Dermis microvascular lymphatic vessel endothelial cell (primary cell): ENCODE measurements at regions not wholly inside any gene's neighbourhood (a gene's known extent, or its start where the extent isn't known, plus 50 kb on each side); places are given as distances from the start of the nearest gene placed in this dataset.
A peak's percentile ranks its signal among the peaks of the same experiment; 100 is the strongest.

ENCODE experiments used
- DNase-seq, 2 donors: peaks; one replicate each; pipeline versions ENCODE4 v3.0.0 to v3.0.0-alpha.2; 2010; ENCODE audit warnings: low read depth in 2 of 2

DNA sequence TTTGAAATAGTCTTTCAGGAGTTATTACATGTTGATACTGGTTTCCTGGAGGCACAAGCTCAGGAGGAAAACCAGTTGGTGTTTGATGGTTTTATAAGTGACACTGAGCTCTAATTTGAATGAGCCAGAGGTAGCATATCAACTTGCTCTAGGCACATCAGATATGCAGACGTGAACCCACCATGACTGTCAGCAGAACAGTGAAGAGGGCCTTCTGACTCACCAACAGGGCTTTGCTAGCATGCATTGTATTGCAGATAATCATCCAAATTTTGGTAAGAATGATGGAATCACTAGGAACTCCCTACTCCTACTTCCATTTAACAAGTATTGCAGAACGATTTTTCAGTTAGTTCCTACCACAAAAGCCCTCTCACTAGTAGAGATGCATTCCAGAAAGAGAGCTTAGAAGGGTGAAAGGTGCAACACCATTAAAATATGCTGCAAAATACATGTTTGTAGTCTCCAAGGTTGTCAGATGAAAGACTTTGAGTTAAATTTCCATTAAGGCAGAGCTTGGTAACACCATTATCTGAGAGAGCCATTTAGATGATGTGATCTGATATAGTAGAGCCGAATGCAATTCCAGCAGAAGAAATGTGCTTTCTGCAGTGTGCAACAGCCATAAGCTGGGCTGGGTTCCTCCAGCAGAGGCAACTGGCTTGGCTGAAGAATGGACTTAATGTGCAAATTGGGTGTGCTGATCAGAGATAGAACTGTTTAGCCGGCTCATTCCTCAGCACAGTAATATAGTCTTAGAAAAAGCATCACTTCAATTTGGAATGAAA lies 968.7 kb upstream of the ADGRB3 start:
- no peak for DNase-seq

DNA sequence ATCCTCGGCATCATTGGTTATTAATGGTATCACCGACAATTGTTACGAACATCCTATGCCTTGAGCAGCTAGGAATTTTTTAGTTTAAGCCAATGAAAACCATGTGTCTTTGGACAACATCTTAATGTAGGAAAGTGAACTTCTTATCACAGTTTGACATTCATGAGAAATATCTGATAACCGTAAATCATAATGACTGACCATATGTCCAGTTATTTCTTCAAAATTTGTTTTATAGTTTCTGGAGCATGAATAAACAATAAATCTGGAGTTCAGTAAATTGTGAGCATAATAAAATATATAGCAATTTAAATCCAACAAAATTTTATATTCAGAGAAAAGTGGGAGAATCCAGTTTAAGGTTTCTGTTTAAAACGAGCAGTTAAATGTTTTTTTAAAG lies 970.1 kb upstream of the ADGRB3 start:
- DNase-seq, result no peak

DNA sequence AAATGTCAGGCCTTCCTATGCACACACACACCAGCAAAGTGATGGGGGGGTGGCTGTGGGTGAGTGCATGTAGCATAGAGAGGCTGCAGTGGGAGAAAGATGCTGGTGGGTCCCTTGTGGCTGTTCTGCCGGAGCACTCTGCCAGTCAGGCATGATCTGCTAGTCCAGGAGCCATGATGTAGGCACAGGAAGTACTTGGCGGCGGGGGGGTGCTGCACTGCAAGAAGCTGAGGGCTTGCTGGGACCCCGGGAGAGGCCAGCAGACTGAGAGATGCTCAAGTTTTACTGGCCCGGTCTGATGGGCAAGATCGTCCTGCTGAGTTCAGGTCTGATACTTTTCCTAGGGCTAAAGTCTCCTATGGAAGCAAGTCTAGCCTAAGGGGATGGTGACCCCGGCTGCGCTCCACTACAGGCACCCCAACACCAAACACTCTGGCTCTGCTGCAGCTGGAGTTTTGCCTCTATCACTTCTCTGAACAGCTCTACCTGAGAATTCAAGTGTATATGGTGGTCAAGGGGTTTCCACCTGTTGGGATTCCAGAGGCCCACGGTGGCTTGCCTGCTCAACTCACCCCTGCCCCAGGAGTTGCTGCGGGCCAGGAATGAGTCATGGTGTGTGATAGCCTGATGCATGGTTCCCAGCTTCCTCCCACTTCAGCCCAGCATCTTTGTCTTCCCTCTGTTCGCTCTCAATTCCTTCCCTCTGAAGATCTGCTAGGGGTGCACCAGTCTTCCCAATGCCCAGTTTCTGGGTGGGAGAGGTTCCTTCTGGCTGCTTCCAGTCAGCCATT lies 971.8 kb upstream of the ADGRB3 start:
- no peak for DNase-seq

DNA sequence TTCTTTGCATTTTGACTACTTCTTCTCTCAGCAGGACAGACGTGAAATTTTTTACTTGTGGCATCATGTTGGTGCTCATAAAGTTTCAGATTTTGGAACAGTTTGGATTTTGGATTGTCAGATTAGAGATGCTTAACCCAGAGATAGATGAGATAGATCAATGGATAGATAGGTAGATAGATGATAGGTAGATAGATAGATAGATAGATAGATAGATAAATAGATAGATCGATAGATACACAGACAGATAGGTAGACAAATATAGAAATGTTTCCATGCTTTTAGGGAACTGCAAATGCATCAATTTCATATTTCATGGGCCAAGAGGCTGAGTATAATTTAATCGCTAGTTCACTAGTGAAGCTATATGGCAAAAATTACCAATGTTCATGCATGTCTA lies 981.5 kb upstream of the ADGRB3 start:
- no peak for DNase-seq

DNA sequence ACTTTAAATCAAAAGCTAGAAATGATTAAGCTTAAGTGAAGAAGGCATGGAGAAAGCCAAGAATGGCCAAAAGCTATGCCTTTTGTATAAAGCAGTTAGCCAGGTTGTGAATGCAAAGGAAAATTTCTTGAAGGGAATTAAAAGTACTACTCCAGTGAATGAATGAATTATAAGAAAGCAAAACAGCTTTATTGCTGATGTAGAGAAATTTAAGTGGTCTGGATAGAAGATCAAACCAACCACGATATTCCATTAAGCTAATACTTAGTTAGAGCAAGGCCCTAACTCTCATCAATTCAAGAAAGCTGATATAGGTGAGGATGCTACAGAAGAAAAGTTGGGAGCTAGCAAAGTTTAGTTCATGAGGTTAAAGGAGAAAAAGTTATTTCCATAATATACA lies 988.5 kb upstream of the ADGRB3 start:
- no peak for DNase-seq

DNA sequence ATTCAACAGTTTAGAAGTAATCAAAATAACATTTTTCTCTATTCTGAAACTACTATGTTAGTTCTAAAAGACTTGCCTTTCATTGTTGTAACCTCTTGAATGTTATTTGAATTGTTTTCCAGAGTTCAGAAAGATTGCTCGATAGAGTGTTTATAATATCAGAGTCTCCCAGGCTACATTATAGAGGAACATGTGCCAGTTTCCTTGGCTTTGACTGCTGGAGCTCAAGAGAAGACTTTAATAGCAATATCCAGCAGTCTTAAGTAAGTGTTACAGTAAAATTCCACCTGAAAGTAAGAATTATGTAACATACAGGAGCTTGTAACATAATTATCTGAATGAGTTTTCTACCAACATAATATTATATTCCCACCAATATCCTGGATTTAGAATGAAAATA lies 991.8 kb upstream of the ADGRB3 start:
- DNase-seq, result no peak

DNA sequence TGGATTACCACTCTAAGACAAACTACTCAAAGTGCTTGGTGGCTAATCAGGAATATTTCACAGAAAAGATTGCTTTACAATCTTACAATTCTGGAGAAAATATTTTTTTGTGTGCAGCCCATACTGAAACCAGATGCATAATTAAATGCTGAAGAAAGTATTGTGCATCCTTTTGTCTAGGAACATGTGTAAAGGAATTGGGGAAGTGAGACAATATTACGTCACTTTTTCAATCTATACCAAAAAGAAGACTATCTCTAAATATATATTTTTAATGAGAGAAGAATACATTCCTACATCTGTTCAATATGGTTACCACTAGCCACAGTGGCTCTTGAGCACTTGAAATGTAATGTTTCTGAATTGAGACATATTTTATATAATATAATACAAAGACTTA lies 992.5 kb upstream of the ADGRB3 start:
- no peak for DNase-seq

DNA sequence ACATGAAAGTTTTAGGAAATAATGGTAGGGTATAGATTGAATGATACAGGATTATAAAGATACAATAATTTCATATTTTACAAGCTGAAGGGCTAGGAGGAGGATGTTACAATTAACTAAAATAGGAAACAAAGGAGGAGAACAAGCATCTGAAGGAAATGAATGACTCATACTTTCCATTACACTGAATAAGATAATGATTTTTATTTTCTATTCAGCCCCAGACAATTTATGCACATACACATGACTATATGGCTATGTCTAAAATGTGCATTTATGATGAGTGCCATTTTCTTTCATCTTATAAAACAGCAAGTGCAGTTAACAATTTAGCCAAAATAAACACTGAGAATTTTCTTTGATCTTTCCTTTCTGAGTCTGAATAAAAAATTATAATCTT lies 994.6 kb upstream of the ADGRB3 start:
- DNase-seq, result peak in 1 of 2 donors; percentile 15

DNA sequence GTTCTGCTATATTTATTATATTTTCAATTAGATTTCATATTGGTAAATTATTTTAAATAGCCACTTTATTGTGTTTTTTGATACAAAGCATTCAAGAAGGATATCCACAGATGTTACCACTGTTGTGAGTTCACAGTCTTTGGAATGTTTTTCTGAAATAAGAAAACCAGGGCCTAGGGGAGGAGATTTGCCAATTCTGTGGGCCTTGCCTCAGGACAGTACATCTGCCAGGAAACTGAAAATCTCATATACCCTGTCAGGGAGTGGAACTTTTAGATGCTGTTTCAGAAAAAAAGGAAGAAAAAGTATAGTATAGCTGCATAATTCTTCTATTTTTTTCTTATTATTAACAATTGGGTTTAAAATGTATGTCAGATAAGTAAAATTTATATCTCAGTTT lies 995.9 kb upstream of the ADGRB3 start:
- no peak for DNase-seq

DNA sequence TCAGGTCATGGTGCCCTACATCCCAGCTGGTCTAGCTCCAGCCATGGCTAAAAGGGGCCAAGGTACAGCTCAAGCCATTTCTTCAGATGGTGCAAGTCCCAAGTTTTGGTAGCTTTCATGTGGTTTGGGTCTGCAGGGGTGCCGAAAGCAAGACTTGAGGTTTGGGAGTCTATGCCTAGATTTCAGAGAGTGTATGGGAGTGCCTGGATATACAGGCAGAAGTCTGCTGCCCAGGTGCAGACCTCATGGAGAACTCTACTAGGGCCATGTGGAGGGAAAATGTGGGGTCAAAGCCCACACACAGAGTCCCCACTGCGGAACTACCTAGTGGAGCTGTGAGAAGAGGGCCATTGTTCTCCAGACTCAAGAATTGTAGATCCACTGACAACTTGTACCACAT lies 1000.9 kb upstream of the ADGRB3 start:
- DNase-seq, result no peak

DNA sequence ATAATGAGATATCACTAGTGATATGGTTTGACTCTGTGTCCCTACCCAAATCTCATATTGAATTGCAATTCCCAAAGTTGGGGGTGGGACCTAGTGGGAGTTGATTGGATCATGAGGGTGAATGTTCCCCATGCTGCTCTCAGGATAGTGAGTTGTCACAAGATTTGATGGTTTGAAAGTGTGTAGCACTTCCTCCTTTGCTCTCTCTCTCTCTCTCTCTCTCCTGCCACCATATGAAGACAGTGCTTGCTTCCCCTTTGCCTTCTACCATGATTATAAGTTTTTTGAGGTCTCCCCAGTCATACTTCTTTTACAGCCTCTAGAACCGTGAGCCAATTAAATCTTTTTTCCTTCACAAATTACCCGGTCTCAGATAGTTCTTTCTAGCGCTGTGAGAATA lies 1002.0 kb upstream of the ADGRB3 start:
- DNase-seq, result no peak

DNA sequence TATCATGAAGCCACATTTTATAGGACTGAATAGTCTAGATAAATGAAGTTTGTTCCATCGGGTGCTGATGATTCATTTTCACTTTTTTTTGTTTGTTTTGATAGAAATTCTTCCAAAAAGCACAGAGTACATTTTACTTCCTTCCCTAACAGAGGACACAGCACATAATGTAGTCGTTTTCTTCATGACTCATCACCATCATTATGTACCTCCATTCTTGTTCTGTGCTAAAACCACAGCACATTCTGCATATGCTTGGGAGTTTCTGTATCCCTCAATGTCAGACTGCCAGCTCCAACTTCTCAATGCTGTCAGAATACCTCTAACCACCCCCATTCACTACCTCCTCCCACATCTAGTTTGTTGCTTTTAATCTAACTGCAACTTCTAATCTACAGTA lies 1004.9 kb upstream of the ADGRB3 start:
- DNase-seq, result peak; percentile 1 to 51

DNA sequence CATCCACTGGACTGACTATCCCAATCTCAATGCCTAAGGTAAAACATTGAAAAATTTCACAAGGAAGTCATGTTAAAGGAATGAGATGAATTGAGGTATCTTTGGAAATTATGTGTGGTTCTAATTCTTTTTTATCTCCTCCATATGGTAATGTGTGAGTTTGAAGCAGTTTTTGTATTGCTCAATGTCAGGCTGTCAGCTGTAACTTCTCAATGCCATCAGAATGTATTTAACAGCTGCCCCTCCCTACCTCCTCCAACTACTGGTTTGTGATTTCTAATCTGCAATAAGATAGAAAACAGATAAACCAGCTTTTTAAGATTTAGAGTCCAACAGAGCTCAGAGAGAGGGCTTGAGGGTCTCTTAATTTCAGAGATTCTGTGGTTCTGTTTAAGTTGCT lies 1005.8 kb upstream of the ADGRB3 start:
- no peak for DNase-seq

DNA sequence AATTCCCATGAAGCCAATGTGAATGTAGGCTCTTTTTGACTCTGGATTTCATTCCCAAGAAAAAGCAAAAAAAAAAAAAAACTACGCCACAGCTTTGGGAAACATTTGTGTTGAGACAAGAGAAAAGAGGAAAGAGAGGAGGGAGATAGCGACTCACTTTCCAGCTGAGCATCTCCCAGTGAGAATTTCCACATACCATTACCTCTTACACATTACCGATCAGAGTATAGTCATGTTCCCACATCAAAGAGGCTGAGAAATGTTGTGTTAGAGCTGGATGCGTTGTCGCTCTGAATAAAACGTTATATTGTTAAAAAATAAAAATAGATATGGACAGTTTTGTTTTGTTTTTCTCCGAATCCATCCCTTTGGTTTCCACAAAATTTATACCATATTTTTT lies 1019.3 kb upstream of the ADGRB3 start:
- no peak for DNase-seq

DNA sequence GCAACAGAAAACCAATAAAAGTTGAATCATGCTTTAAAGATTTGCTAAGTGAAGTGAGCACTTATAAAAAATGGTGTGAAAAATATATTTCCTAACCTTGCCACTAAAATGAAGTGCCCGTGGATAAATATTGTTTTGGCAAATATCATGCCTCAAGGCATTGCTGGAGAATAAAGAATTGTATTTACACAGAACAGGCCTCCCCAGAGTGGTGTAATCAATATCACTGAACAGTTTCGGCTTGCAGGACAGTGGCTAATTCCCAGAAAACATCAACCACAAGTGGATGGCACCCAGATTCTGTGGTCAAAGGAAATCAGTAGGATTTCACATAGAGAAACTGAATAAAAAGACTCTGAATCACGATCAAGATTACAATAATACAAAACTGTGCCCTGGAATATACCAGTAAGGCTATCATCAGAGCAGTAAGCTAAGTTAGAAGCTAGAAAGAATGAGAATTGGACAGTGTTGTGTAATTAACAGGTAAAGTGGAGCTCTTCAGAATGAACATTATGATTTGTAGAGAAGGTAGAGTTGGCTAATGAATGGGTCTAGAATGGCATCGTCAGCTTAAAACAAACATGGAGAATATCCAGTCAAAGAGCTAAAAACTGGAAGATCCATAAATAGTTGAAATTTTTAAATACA lies 1026.9 kb upstream of the ADGRB3 start:
- DNase-seq, result no peak

DNA sequence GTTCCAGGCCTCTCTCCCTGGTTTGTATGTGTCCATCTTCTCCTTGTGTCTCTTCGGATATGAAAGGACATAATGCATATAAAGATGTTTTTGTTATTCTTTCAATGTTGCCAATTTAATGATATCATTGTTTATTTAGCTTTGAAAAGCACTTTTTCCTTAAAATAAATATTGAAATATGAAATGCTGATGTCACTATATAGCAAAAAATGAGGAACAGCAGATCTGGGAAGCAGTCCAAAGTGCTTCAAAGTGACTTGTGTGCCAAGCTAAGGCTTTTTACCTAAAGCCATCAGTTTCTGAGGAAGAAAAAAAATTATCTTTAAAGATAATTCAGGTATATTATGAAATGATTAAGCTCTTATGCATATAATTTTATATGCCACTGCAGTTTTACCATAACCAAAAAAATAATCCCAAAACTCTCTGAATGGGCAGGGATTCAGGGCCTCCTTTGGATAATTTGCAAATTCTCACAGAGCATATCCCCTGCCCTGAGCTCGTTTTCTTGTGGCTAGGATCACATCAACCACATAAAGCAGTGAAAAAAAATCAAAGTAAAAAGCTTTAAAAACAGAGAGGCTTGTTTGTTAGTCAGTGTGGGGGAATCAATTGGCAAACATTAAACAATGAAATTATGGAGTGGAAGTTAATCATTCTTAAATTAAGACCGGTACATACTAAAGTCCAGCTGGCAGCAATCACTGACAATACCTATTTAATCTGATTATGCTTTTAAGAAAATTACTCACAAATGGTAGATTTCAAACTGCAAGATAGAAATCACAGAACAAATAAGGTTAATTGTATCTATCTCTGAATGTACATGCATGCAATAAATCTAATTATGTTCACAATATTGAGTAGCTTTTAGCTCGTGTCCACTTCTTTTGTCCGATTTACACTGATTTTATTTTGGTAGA lies 1027.9 kb upstream of the ADGRB3 start:
- DNase-seq, result peak in 1 of 2 donors; percentile 12

DNA sequence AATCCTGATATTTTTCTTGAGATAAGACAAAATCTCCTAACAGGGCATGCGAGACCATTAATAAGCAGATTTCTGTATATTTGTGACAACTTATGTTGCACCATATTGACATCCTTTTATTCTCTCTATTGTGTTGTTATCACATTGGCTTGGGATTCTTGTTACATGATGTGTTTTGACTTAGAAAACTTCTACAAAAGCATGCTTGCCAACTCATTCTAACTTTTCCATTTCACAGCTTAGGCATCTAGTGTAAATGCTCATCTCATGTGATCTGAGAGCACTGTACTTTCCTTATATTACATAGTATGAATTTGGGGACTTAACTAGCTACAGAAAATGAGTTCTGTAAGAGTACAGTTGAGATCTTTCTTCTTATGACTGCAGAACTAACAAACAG lies 1040.7 kb upstream of the ADGRB3 start:
- DNase-seq, result no peak

DNA sequence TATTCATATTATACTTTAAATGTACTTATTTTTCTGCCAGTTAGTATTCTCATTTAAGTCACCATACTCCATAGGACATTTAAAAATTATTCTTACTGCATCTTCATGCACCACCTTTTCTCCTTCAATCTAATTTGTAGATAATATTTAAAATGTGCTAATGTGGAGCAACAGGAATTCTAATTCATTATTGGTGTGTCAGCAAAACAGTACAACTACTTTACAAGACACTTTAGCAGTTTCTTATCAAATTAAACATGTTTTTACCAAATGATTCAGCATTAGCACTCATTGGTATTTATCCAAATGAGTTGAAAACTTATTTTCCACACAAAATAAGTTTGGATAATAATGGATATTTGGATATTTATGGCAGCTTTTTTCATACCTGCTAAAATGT lies 1041.8 kb upstream of the ADGRB3 start:
- no peak for DNase-seq

DNA sequence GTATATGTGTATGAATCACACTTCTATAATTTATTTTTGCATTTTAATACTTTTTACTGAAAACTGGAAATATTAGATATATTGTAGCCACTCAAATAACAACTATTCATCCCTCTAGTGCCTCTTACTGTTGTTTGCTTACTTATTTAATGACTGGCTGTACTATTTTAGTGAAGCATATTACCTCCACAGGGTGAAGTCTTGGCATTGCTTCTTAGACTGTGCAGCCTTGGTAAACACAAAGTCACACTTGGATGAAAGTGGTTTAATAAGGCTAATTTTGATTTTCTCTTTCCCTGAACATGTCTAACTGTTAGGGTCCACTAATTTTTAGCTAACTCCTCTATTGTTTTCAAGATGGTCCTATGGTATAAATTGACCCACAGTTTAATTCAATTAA lies 1043.2 kb upstream of the ADGRB3 start:
- DNase-seq, result no peak

DNA sequence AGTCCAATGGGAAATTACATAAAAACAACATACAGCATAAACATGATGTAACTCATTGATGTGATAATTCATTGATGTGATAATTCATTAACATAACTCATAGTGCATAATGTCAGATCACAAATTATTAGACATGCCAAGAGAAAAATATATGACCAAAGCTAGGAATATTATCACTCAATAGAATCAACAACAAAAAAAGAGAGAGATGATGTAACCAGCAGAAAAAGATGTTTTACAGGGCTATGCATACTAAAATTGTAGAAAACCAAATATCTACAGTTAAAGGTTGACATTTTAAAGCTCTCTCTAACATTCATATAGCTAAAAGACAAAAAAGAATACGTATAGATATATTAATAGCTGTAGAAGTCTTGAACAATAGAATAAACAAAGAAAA lies 1067.2 kb upstream of the ADGRB3 start:
- no peak for DNase-seq

DNA sequence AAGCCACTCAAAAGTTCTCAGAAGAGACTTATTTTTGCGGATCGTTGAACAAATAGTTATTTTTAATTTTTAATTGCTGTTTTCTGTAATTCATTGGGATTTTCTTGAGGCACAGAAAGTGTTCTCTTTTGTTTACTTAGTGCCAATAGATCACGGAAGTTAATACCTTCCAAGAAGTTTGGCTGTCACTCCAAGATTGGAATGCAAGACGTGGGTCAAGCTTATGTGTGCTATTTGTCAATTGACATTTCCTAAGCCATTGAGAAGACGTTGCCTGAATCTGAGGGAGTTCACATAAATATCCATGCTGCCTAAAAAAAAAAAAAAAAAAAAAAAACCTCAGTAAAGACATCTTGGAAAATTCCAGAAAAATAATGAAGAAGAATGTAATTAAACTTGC lies 1071.4 kb upstream of the ADGRB3 start:
- DNase-seq, result no peak

DNA sequence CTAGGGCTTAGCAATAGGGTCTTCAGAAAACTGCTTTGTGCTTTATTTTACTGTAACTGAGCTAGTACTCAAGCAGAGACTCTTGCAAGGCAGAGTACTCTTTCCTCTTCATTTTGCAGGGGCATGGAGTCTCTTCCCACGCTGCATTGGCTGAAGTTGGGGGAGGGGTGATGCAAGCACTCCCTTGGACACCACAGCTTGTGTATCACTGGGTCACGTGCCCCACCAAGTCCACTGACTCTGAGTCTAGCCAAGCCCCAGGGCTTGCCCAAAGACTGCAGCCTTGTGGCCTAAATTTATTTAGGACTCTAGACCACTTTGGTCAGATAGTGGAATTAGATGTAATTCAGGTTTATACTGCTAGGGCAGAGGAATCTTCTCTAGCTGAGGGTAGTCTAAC lies 1075.0 kb upstream of the ADGRB3 start:
- no peak for DNase-seq
